GM12878 (cell line): ENCODE measurements at regions not wholly inside any gene's neighbourhood (a gene's known extent, or its start where the extent isn't known, plus 50 kb on each side); places are given as distances from the start of the nearest gene placed in this dataset.

Experiments used
- ATAC-seq: fragments of 200-7000 bp; cut with Tn5 transposase; 3 replicates; pipeline ENCODE4 v1.9.1; 2020; ENCODE audit warnings: mild to moderate bottlenecking, moderate library complexity
- BruUV-seq: library from RNA; stranded (reverse); fragments of 400-500 nt; replicated peaks from 2 replicates; lab custom pipeline; 2021; lab: Mats Ljungman, UMichigan
- CTCF ChIA-PET: fragments of 300-600 bp; sonication (Branson Sonifier 250); formaldehyde crosslinking; extraction: SDS; loops from one replicate; lab custom pipeline; 2021; ENCODE audit warnings: inconsistent platforms; lab: Yijun Ruan, JAX
- POLR2A ChIA-PET: fragments of 350-600 bp; formaldehyde crosslinking; extraction: SDS; loops from one replicate; lab custom pipeline; 2021; ENCODE audit warnings: inconsistent platforms; lab: Charles Lee
- RAD21 ChIA-PET: fragments of 300-600 bp; sonication (Branson Sonifier 250); formaldehyde crosslinking; loops from one replicate; lab custom pipeline; 2023; ENCODE audit warnings: antibody characterized with exemption; ENCODE audit not compliant: unreplicated experiment; lab: Charles Lee
- SMC1A ChIA-PET: fragments of 300-600 bp; sonication (Branson Sonifier 250); formaldehyde crosslinking; loops from one replicate; lab custom pipeline; 2023; ENCODE audit not compliant: unreplicated experiment, uncharacterized antibody; lab: Charles Lee
- DNase-seq: peaks from one replicate; pipeline ENCODE4 v3.0.0-alpha.2; 2011; ENCODE audit warnings: low read depth, low spot score
- FAIRE-seq: peaks from 3 replicates; lab custom pipeline; 2011; peaks lifted over from hg19 to GRCh38; lab: Jason Lieb, UNC
- H2AFZ ChIP-seq: 2 replicates; pipeline ENCODE4 v1.6.0; 2011; ENCODE audit warnings: low read depth, low read length, control low read depth; ENCODE audit not compliant: control insufficient read depth
- H3K27ac ChIP-seq: 2 replicates; pipeline ENCODE4 v1.5.1; 2011; ENCODE audit warnings: control low read depth; ENCODE audit not compliant: control insufficient read depth, insufficient read depth
- H3K27me3 ChIP-seq, 2 experiments: replicated peaks in 1 of 2; 2 replicates each; pipeline versions ENCODE4 v1.6.0 to v1.6.1; 2011; ENCODE audit warnings: low read length in 1 of 2; ENCODE audit not compliant: control insufficient read depth in 2 of 2, insufficient read depth in 2 of 2
- H3K36me3 ChIP-seq, 2 experiments: 2 replicates each; pipeline ENCODE4 v1.5.1; 2011; ENCODE audit warnings: low read length in 1 of 2; ENCODE audit not compliant: control insufficient read depth in 2 of 2, insufficient read depth in 2 of 2
- H3K4me1 ChIP-seq: 2 replicates; pipeline ENCODE4 v1.6.1; 2011; ENCODE audit warnings: mild to moderate bottlenecking, low read length, moderate library complexity, mixed read lengths; ENCODE audit not compliant: control insufficient read depth, insufficient read depth
- H3K4me2 ChIP-seq: 2 replicates; pipeline ENCODE4 v1.6.0; 2011; ENCODE audit warnings: control low read depth; ENCODE audit not compliant: control insufficient read depth, insufficient read depth
- H3K4me3 ChIP-seq: fragments of 200-600 bp; sonication (generic); 2 replicates; pipeline ENCODE4 v1.5.1; 2016
- H3K79me2 ChIP-seq: 2 replicates; pipeline ENCODE4 v1.6.0; 2011; ENCODE audit warnings: low read length; ENCODE audit not compliant: control insufficient read depth, insufficient read depth
- H3K9ac ChIP-seq: 2 replicates; pipeline ENCODE4 v1.8.0; 2011; ENCODE audit warnings: low read length, control low read depth, mixed read lengths; ENCODE audit not compliant: control insufficient read depth, insufficient read depth
- H3K9me3 ChIP-seq: replicated peaks from 3 replicates; pipeline ENCODE4 v1.5.1; 2011; ENCODE audit warnings: mild to moderate bottlenecking, low read length; ENCODE audit not compliant: control insufficient read depth, insufficient read depth
- H4K20me1 ChIP-seq: 2 replicates; pipeline ENCODE4 v1.6.0; 2011; ENCODE audit not compliant: control insufficient read depth, insufficient read depth
- BCL3 ChIP-seq: IDR thresholded peaks from 2 replicates; pipeline ENCODE4 v1.6.1; 2011; ENCODE audit warnings: borderline replicate concordance, low read depth, mild to moderate bottlenecking, moderate library complexity, low read length; ENCODE audit not compliant: insufficient read depth, poor library complexity, severe bottlenecking
- E2F4 ChIP-seq: IDR thresholded peaks from 2 replicates; pipeline ENCODE4 v1.6.1; 2012; ENCODE audit warnings: low read depth, low read length, improper control_type of control experiment
- IRF5 ChIP-seq: fragments of 450-650 bp; IDR thresholded peaks from 2 replicates; pipeline ENCODE4 v1.6.1; 2017; ENCODE audit warnings: borderline replicate concordance
- PAX5 ChIP-seq: IDR thresholded peaks from 2 replicates; pipeline ENCODE4 v1.6.1; 2011; ENCODE audit warnings: low read depth, low read length, borderline replicate concordance
- TARDBP ChIP-seq: IDR thresholded peaks from 2 replicates; pipeline ENCODE4 v1.6.1; 2016; ENCODE audit warnings: borderline replicate concordance
- WGBS: methylation state at CpG from one replicate; pipeline ENCODE4 v1.1.6; 2016; ENCODE audit warnings: low lambda C conversion rate; ENCODE audit not compliant: insufficient replicate concordance, insufficient coverage; ENCODE audit errors: missing lambda C conversion rate; 5-methylcytosine and 5-hydroxymethylcytosine counted together
- in situ Hi-C: fragments of 300-500 bp; cut with MboI; formaldehyde crosslinking; loops from 9 replicates; pipeline ENCODE4 v1.14.3; 2018; ENCODE audit warnings: mixed read lengths
- intact Hi-C: fragments of 100-400 bp; cut with micrococcal nuclease; formaldehyde crosslinking; loops from one replicate; pipeline ENCODE4 v1.14.2; 2022; ENCODE audit not compliant: unreplicated experiment

- FAIRE-seq (no peak), DNase-seq (no peak), ATAC-seq (no peak)
- Histone ChIP-seq H2AFZ (no peak overlapping the region), H3K79me2 (no peaks in the 10 kb centered on the region), H3K4me1 (no peaks in the 10 kb centered on the region), H3K36me3 (no peaks in the 10 kb centered on the region), H3K9me3 (no peaks in the 10 kb centered on the region), H3K4me3 (no peak overlapping the region), H3K4me2 (no peak overlapping the region), H3K27me3 (no peaks in the 10 kb centered on the region), H3K27ac (no peak overlapping the region), H4K20me1 (no peaks in the 10 kb centered on the region), H3K9ac (no peak overlapping the region)
- ChIA-PET RAD21 (no interaction called here), SMC1A (no interaction called here), POLR2A (no interaction called here), CTCF (no interaction called here)
- no TSS peak for BruUV-seq
- in situ Hi-C loops = no loop called here
- TF ChIP-seq IRF5 (no peak), E2F4 (no peak), PAX5 (no peak), BCL3 (no peak), TARDBP (no peak)
- intact Hi-C loops = no loop called here
- WGBS = 40% methylated on average over 8 of the region's 8 CpGs
These were observed 160.2 kb upstream of the FGGY start for GRCh38 chr1:59136541-59137275.
